ENCODE measurements at regions not wholly inside any gene's neighbourhood (a gene's known extent, or its start where the extent isn't known, plus 50 kb on each side); places are given as distances from the start of the nearest gene placed in this dataset.

DNA sequence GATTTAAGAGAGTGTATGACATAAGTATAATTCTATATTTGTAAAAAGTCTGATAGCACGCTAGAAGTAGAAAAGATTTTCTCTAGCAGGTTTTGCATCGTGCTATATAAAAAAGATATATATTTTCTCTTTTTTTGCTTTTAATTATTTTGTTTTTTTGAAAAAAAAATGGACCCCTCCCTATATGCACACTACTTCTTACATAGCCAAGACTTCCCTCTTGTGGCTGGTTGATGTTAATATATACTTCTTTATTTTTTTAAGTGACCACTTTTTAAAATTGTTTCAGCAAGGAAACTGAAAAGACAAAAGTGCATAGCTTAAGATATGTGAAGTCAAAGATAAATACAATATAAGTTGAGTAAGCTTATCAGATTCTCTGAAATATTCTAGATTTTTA is 1202.8 kb downstream of the DIAPH3 start:
- 72 to 74% methylated on average over 2 of the region's 2 CpGs for WGBS, 2 donors
- H3K9me3 ChIP-seq: peaks cover 0 to 3% (median 0%) of the 10 kb centered on the region in 4 donors
- H3K27ac ChIP-seq: no peak overlapping the region
- no peak for DNase-seq (ENCODE audit: low spot score in 2 of 2)
- H3K36me3 ChIP-seq: no peaks in the 10 kb centered on the region
- no peak for TF ChIP-seq EP300 (IDR thresholded peaks at IDR 0.05)
- no peak for TF ChIP-seq POLR2A (IDR thresholded peaks at IDR 0.05)
- TF ChIP-seq, protein P1, sequence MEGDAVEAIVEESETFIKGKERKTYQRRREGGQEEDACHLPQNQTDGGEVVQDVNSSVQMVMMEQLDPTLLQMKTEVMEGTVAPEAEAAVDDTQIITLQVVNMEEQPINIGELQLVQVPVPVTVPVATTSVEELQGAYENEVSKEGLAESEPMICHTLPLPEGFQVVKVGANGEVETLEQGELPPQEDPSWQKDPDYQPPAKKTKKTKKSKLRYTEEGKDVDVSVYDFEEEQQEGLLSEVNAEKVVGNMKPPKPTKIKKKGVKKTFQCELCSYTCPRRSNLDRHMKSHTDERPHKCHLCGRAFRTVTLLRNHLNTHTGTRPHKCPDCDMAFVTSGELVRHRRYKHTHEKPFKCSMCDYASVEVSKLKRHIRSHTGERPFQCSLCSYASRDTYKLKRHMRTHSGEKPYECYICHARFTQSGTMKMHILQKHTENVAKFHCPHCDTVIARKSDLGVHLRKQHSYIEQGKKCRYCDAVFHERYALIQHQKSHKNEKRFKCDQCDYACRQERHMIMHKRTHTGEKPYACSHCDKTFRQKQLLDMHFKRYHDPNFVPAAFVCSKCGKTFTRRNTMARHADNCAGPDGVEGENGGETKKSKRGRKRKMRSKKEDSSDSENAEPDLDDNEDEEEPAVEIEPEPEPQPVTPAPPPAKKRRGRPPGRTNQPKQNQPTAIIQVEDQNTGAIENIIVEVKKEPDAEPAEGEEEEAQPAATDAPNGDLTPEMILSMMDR (IDR thresholded peaks at IDR 0.05): no peak
- H3K27me3 ChIP-seq: no peaks in the 10 kb centered on the region
- H3K4me1 ChIP-seq: no peaks in the 10 kb centered on the region
- no peak overlapping the region for H3K4me3 ChIP-seq

DNA sequence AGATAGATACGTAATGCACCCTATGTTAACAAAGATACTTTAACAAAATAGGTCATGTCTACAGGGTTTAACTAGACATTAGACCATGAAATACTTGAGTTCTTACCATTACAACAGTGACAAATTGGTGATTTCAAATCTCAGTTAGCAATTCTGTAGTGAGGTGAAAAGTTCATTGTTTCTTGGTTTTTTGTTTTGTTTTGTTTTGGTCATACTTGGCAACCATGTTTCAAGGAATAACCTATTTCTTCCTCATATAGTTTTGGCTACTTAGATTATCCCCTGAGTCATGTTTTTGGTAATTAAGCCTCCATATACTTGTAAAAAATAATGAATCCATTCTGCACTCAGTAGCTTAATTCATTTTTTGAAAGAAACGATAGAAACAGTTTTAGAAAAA is 1200.4 kb downstream of the DIAPH3 start:
- no peak for TF ChIP-seq EP300 (IDR thresholded peaks at IDR 0.05)
- TF ChIP-seq POLR2A (IDR thresholded peaks at IDR 0.05): no peak
- TF ChIP-seq, protein P1 (IDR thresholded peaks at IDR 0.05): no peak
- DNase-seq (ENCODE audit: low spot score in 2 of 2): no peak
- Histone ChIP-seq H3K4me1 (no peaks in the 10 kb centered on the region), H3K27ac (no peak overlapping the region), H3K4me3 (no peak overlapping the region), H3K36me3 (no peaks in the 10 kb centered on the region), H3K9me3 (peaks cover 0 to under 1% (median 0%) of the 10 kb centered on the region in 4 donors), H3K27me3 (no peaks in the 10 kb centered on the region)
- 60 to 63% methylated on average over 2 of the region's 2 CpGs for WGBS, 2 donors

DNA sequence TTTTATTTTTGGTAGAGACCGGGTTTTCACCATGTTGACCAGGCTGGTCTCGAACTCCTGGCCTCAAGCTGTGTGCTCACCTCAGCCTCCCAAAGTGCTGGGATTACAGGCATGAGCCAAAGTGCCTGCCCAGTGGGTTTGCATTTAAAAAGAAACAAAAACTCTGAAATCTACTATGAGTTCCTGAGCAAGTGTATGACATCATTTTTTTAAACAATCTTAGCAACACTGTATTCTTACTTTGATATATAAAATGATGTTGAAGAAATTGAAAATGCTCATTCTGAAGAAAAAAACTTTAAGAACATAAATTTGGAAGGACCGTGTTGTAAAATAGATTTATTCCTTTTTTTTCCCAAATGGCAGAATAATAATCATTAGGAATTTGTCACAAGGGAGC is 1199.7 kb downstream of the DIAPH3 start:
- Histone ChIP-seq H3K27me3 (no peaks in the 10 kb centered on the region), H3K4me1 (no peaks in the 10 kb centered on the region), H3K4me3 (no peak overlapping the region), H3K36me3 (no peaks in the 10 kb centered on the region), H3K27ac (no peak overlapping the region), H3K9me3 (no peaks in the 10 kb centered on the region)
- TF ChIP-seq EP300 (IDR thresholded peaks at IDR 0.05): no peak
- TF ChIP-seq POLR2A (IDR thresholded peaks at IDR 0.05): no peak
- TF ChIP-seq, protein P1 (IDR thresholded peaks at IDR 0.05): no peak
- 74 to 75% methylated on average over 3 of the region's 3 CpGs for WGBS, 2 donors
- DNase-seq (ENCODE audit: low spot score in 2 of 2): no peak

DNA sequence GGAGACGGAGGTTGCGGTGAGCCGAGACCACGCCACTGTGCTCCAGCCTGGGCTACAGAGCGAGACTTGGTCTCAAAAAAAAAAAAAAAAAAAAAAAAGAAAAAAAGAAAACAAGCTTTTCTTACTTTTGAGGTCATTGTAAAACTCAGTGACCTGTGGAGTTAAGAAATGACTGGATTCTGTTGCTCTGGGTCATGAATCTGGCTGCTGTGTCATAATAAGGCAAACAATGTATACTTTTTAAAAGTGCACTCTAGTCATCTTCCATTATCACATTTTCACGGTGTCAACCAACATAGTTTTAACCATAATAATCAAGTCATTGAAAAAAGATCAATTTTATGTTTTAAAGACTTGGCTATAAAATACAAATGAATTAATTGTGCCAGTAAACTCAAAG is 1186.6 kb downstream of the DIAPH3 start:
- no peak for DNase-seq (ENCODE audit: low spot score in 2 of 2)
- 92 to 93% methylated on average over 6 of the region's 6 CpGs for WGBS, 2 donors
- no peak overlapping the region for H3K27ac ChIP-seq
- no peaks in the 10 kb centered on the region for H3K4me1 ChIP-seq
- TF ChIP-seq EP300 (IDR thresholded peaks at IDR 0.05) (no peak), POLR2A (IDR thresholded peaks at IDR 0.05) (no peak)
- TF ChIP-seq, protein P1 (IDR thresholded peaks at IDR 0.05): no peak
- no peaks in the 10 kb centered on the region for H3K9me3 ChIP-seq
- no peak overlapping the region for H3K4me3 ChIP-seq
- no peaks in the 10 kb centered on the region for H3K27me3 ChIP-seq
- H3K36me3 ChIP-seq: no peaks in the 10 kb centered on the region

DNA sequence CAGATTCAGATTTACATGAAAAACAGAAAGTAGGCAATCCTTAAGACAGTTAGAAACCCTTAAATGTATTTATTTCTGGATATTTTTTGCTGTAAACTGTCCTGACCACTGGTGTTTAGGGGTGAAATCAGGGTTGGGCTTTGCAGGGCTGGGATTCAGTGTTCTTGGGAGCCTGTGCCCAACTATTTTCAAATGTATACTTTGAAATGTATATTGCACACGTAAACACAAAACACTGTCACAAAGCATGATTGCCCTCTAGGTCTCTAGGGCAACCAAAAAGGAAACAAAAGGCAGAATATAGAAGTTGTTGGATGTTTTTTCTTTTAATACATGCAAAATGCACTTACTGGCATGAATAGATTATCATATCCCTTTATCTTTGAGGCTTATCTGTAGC is 1185.4 kb downstream of the DIAPH3 start:
- Histone ChIP-seq H3K36me3 (no peaks in the 10 kb centered on the region), H3K27me3 (no peaks in the 10 kb centered on the region), H3K27ac (no peak overlapping the region), H3K4me1 (no peaks in the 10 kb centered on the region), H3K4me3 (no peak overlapping the region), H3K9me3 (no peaks in the 10 kb centered on the region)
- TF ChIP-seq, protein P1 (IDR thresholded peaks at IDR 0.05): no peak
- TF ChIP-seq EP300 (IDR thresholded peaks at IDR 0.05): no peak
- no peak for TF ChIP-seq POLR2A (IDR thresholded peaks at IDR 0.05)
- no peak for DNase-seq (ENCODE audit: low spot score in 2 of 2)
- WGBS, 2 donors: 41 to 43% methylated on average over 1 of the region's 1 CpG

All from tibial nerve (tissue), 4 donors.